ENCODE measurements at regions not wholly inside any gene's neighbourhood (a gene's known extent, or its start where the extent isn't known, plus 50 kb on each side); places are given as distances from the start of the nearest gene placed in this dataset.

- no peaks in the 10 kb centered on the region for H3K9me3 ChIP-seq (ENCODE audit: control insufficient read depth in 2 of 2, insufficient read depth in 1 of 2, low read depth in 1 of 2, low read length in 1 of 2)
- WGBS, 2 donors: 67 to 77% methylated on average over 5 of the region's 5 CpGs
- H3K27ac ChIP-seq (ENCODE audit: low read depth in 2 of 2, low read length in 1 of 2): no peak overlapping the region
- H3K4me1 ChIP-seq (ENCODE audit: control insufficient read depth in 2 of 2, insufficient read depth in 2 of 2, low read length in 1 of 2): no peaks in the 10 kb centered on the region
- peaks cover 8 to 14% of the 10 kb centered on the region in 2 donors for H3K36me3 ChIP-seq (ENCODE audit: control insufficient read depth in 2 of 2, insufficient read depth in 2 of 2, low read length in 1 of 2)
- no peak overlapping the region for H3K4me3 ChIP-seq (ENCODE audit: low read depth in 1 of 2, low read length in 2 of 2)
- no peaks in the 10 kb centered on the region for H3K27me3 ChIP-seq (ENCODE audit: control insufficient read depth in 1 of 2, insufficient read depth in 2 of 2, low read length in 2 of 2)
Observed at GRCh38 chr16:27703545-27703944, 153.6 kb downstream of the KATNIP start.

GRCh38 chr16:27704252-27704651, 154.3 kb downstream of the KATNIP start:
- WGBS, 2 donors: 84 to 87% methylated on average over 4 of the region's 4 CpGs
- Histone ChIP-seq H3K27me3 (ENCODE audit: control insufficient read depth in 1 of 2, insufficient read depth in 2 of 2, low read length in 2 of 2) (no peaks in the 10 kb centered on the region), H3K9me3 (ENCODE audit: control insufficient read depth in 2 of 2, insufficient read depth in 1 of 2, low read depth in 1 of 2, low read length in 1 of 2) (no peaks in the 10 kb centered on the region), H3K36me3 (ENCODE audit: control insufficient read depth in 2 of 2, insufficient read depth in 2 of 2, low read length in 1 of 2) (peaks cover 8 to 9% of the 10 kb centered on the region in 2 donors), H3K27ac (ENCODE audit: low read depth in 2 of 2, low read length in 1 of 2) (no peak overlapping the region), H3K4me1 (ENCODE audit: control insufficient read depth in 2 of 2, insufficient read depth in 2 of 2, low read length in 1 of 2) (no peaks in the 10 kb centered on the region), H3K4me3 (ENCODE audit: low read depth in 1 of 2, low read length in 2 of 2) (no peak overlapping the region)

- Histone ChIP-seq H3K4me1 (ENCODE audit: control insufficient read depth in 2 of 2, insufficient read depth in 2 of 2, low read length in 1 of 2) (no peaks in the 10 kb centered on the region), H3K4me3 (ENCODE audit: low read depth in 1 of 2, low read length in 2 of 2) (no peak overlapping the region), H3K9me3 (ENCODE audit: control insufficient read depth in 2 of 2, insufficient read depth in 1 of 2, low read depth in 1 of 2, low read length in 1 of 2) (no peaks in the 10 kb centered on the region), H3K27ac (ENCODE audit: low read depth in 2 of 2, low read length in 1 of 2) (no peak overlapping the region), H3K27me3 (ENCODE audit: control insufficient read depth in 1 of 2, insufficient read depth in 2 of 2, low read length in 2 of 2) (no peaks in the 10 kb centered on the region), H3K36me3 (ENCODE audit: control insufficient read depth in 2 of 2, insufficient read depth in 2 of 2, low read length in 1 of 2) (peaks cover 7 to 8% of the 10 kb centered on the region in 2 donors)
- WGBS, 2 donors: 86 to 90% methylated on average over 10 of the region's 10 CpGs
Observed at GRCh38 chr16:27706156-27706865, 156.4 kb downstream of the KATNIP start.

GRCh38 chr16:27706866-27707685, 157.1 kb downstream of the KATNIP start:
- H3K4me1 ChIP-seq (ENCODE audit: control insufficient read depth in 2 of 2, insufficient read depth in 2 of 2, low read length in 1 of 2): no peaks in the 10 kb centered on the region
- WGBS, 2 donors: 95 to 97% methylated on average over 16 of the region's 16 CpGs
- no peaks in the 10 kb centered on the region for H3K9me3 ChIP-seq (ENCODE audit: control insufficient read depth in 2 of 2, insufficient read depth in 1 of 2, low read depth in 1 of 2, low read length in 1 of 2)
- peaks cover 7 to 8% of the 10 kb centered on the region in 2 donors for H3K36me3 ChIP-seq (ENCODE audit: control insufficient read depth in 2 of 2, insufficient read depth in 2 of 2, low read length in 1 of 2)
- no peak overlapping the region for H3K4me3 ChIP-seq (ENCODE audit: low read depth in 1 of 2, low read length in 2 of 2)
- H3K27me3 ChIP-seq (ENCODE audit: control insufficient read depth in 1 of 2, insufficient read depth in 2 of 2, low read length in 2 of 2): no peaks in the 10 kb centered on the region
- no peak overlapping the region for H3K27ac ChIP-seq (ENCODE audit: low read depth in 2 of 2, low read length in 1 of 2)

- H3K27me3 ChIP-seq (ENCODE audit: control insufficient read depth in 1 of 2, insufficient read depth in 2 of 2, low read length in 2 of 2): no peaks in the 10 kb centered on the region
- H3K4me3 ChIP-seq (ENCODE audit: low read depth in 1 of 2, low read length in 2 of 2): no peak overlapping the region
- no peak overlapping the region for H3K27ac ChIP-seq (ENCODE audit: low read depth in 2 of 2, low read length in 1 of 2)
- WGBS, 2 donors: 84 to 90% methylated on average over 10 of the region's 10 CpGs
- H3K36me3 ChIP-seq (ENCODE audit: control insufficient read depth in 2 of 2, insufficient read depth in 2 of 2, low read length in 1 of 2): peaks cover 5 to 6% of the 10 kb centered on the region in 2 donors
- no peaks in the 10 kb centered on the region for H3K9me3 ChIP-seq (ENCODE audit: control insufficient read depth in 2 of 2, insufficient read depth in 1 of 2, low read depth in 1 of 2, low read length in 1 of 2)
- no peaks in the 10 kb centered on the region for H3K4me1 ChIP-seq (ENCODE audit: control insufficient read depth in 2 of 2, insufficient read depth in 2 of 2, low read length in 1 of 2)
Observed at GRCh38 chr16:27708651-27709050, 158.7 kb downstream of the KATNIP start.

- H3K27me3 ChIP-seq (ENCODE audit: control insufficient read depth in 1 of 2, insufficient read depth in 2 of 2, low read length in 2 of 2): no peaks in the 10 kb centered on the region
- H3K9me3 ChIP-seq (ENCODE audit: control insufficient read depth in 2 of 2, insufficient read depth in 1 of 2, low read depth in 1 of 2, low read length in 1 of 2): no peaks in the 10 kb centered on the region
- H3K36me3 ChIP-seq (ENCODE audit: control insufficient read depth in 2 of 2, insufficient read depth in 2 of 2, low read length in 1 of 2): peaks cover 0 to 2% of the 10 kb centered on the region in 2 donors
- H3K27ac ChIP-seq (ENCODE audit: low read depth in 2 of 2, low read length in 1 of 2): no peak overlapping the region
- 72 to 73% methylated on average over 10 of the region's 10 CpGs for WGBS, 2 donors
- no peaks in the 10 kb centered on the region for H3K4me1 ChIP-seq (ENCODE audit: control insufficient read depth in 2 of 2, insufficient read depth in 2 of 2, low read length in 1 of 2)
- H3K4me3 ChIP-seq (ENCODE audit: low read depth in 1 of 2, low read length in 2 of 2): no peak overlapping the region
Observed at GRCh38 chr16:27712251-27712711, 162.3 kb downstream of the KATNIP start.

GRCh38 chr16:27717726-27718125, 167.8 kb downstream of the KATNIP start:
- H3K9me3 ChIP-seq (ENCODE audit: control insufficient read depth in 2 of 2, insufficient read depth in 1 of 2, low read depth in 1 of 2, low read length in 1 of 2): no peaks in the 10 kb centered on the region
- H3K27ac ChIP-seq (ENCODE audit: low read depth in 2 of 2, low read length in 1 of 2): no peak overlapping the region
- WGBS, 2 donors: 97 to 100% methylated on average over 2 of the region's 2 CpGs

GRCh38 chr16:27718201-27719105, 168.5 kb downstream of the KATNIP start:
- Histone ChIP-seq H3K27me3 (ENCODE audit: control insufficient read depth in 1 of 2, insufficient read depth in 2 of 2, low read length in 2 of 2) (no peaks in the 10 kb centered on the region), H3K4me1 (ENCODE audit: control insufficient read depth in 2 of 2, insufficient read depth in 2 of 2, low read length in 1 of 2) (peaks cover 0 to 11% of the 10 kb centered on the region in 2 donors), H3K27ac (ENCODE audit: low read depth in 2 of 2, low read length in 1 of 2) (no peak overlapping the region), H3K36me3 (ENCODE audit: control insufficient read depth in 2 of 2, insufficient read depth in 2 of 2, low read length in 1 of 2) (no peaks in the 10 kb centered on the region), H3K9me3 (ENCODE audit: control insufficient read depth in 2 of 2, insufficient read depth in 1 of 2, low read depth in 1 of 2, low read length in 1 of 2) (no peaks in the 10 kb centered on the region), H3K4me3 (ENCODE audit: low read depth in 1 of 2, low read length in 2 of 2) (no peak overlapping the region)
- WGBS, 2 donors: 81 to 90% methylated on average over 15 of the region's 15 CpGs

More at GRCh38 chr16:27717726-27718125, 167.8 kb downstream of the KATNIP start:
- Histone ChIP-seq H3K4me3 (ENCODE audit: low read depth in 1 of 2, low read length in 2 of 2) (no peak overlapping the region), H3K36me3 (ENCODE audit: control insufficient read depth in 2 of 2, insufficient read depth in 2 of 2, low read length in 1 of 2) (no peaks in the 10 kb centered on the region), H3K27me3 (ENCODE audit: control insufficient read depth in 1 of 2, insufficient read depth in 2 of 2, low read length in 2 of 2) (no peaks in the 10 kb centered on the region), H3K4me1 (ENCODE audit: control insufficient read depth in 2 of 2, insufficient read depth in 2 of 2, low read length in 1 of 2) (peaks cover 0 to 5% of the 10 kb centered on the region in 2 donors)

GRCh38 chr16:27719106-27719445, 169.1 kb downstream of the KATNIP start:
- Histone ChIP-seq H3K4me1 (ENCODE audit: control insufficient read depth in 2 of 2, insufficient read depth in 2 of 2, low read length in 1 of 2) (peaks cover 3 to 17% of the 10 kb centered on the region in 2 donors), H3K4me3 (ENCODE audit: low read depth in 1 of 2, low read length in 2 of 2) (no peak overlapping the region), H3K27me3 (ENCODE audit: control insufficient read depth in 1 of 2, insufficient read depth in 2 of 2, low read length in 2 of 2) (no peaks in the 10 kb centered on the region), H3K9me3 (ENCODE audit: control insufficient read depth in 2 of 2, insufficient read depth in 1 of 2, low read depth in 1 of 2, low read length in 1 of 2) (no peaks in the 10 kb centered on the region), H3K27ac (ENCODE audit: low read depth in 2 of 2, low read length in 1 of 2) (no peak overlapping the region), H3K36me3 (ENCODE audit: control insufficient read depth in 2 of 2, insufficient read depth in 2 of 2, low read length in 1 of 2) (no peaks in the 10 kb centered on the region)
- WGBS, 2 donors: 87 to 92% methylated on average over 3 of the region's 3 CpGs
